Esophagus squamous epithelium (tissue), 4 donors: ENCODE measurements at regions not wholly inside any gene's neighbourhood (a gene's known extent, or its start where the extent isn't known, plus 50 kb on each side); places are given as distances from the start of the nearest gene placed in this dataset.

Experiments
- POLR2A ChIP-seq, 4 donors: fragments of 450-650 bp; IDR thresholded peaks; one replicate each; pipeline ENCODE4 v1.6.1; 2017; ENCODE audit warnings: antibody characterized with exemption in 4 of 4, mild to moderate bottlenecking in 4 of 4, moderate library complexity in 3 of 4
- TF ChIP-seq, protein P1 (sequence below), 6 experiments: fragments of 450-650 bp in 4 of 6; fragments of 200-600 bp in 2 of 6; sonication (generic) in 2 of 6; IDR thresholded peaks; one replicate each; pipeline ENCODE4 v1.5.1; 2016 to 2019; ENCODE audit warnings: antibody characterized with exemption in 6 of 6, mild to moderate bottlenecking in 4 of 6, moderate library complexity in 4 of 6

GRCh38 chr15:35168464-35168863 is 83.4 kb upstream of the NANOGP8 start:
- TF ChIP-seq, protein P1, sequence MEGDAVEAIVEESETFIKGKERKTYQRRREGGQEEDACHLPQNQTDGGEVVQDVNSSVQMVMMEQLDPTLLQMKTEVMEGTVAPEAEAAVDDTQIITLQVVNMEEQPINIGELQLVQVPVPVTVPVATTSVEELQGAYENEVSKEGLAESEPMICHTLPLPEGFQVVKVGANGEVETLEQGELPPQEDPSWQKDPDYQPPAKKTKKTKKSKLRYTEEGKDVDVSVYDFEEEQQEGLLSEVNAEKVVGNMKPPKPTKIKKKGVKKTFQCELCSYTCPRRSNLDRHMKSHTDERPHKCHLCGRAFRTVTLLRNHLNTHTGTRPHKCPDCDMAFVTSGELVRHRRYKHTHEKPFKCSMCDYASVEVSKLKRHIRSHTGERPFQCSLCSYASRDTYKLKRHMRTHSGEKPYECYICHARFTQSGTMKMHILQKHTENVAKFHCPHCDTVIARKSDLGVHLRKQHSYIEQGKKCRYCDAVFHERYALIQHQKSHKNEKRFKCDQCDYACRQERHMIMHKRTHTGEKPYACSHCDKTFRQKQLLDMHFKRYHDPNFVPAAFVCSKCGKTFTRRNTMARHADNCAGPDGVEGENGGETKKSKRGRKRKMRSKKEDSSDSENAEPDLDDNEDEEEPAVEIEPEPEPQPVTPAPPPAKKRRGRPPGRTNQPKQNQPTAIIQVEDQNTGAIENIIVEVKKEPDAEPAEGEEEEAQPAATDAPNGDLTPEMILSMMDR (IDR thresholded peaks at IDR 0.05), result no peak
- no peak for TF ChIP-seq POLR2A (IDR thresholded peaks at IDR 0.05)
